Stomach smooth muscle (tissue), 2 donors: ENCODE measurements at regions not wholly inside any gene's neighbourhood (a gene's known extent, or its start where the extent isn't known, plus 50 kb on each side); places are given as distances from the start of the nearest gene placed in this dataset.
A peak's percentile ranks its signal among the peaks of the same experiment; 100 is the strongest.

Experiments used
- H3K27ac ChIP-seq: one replicate; pipeline ENCODE4 v1.7.0; 2013; ENCODE audit warnings: mild to moderate bottlenecking, low read length, inconsistent platforms
- H3K27me3 ChIP-seq, 2 donors: one replicate each; pipeline ENCODE4 v1.7.0; 2013; ENCODE audit warnings: low read length in 2 of 2; ENCODE audit not compliant: insufficient read depth in 2 of 2, control insufficient read depth in 1 of 2
- H3K36me3 ChIP-seq, 2 donors: one replicate each; pipeline ENCODE4 v1.7.0; 2013; ENCODE audit warnings: low read length in 2 of 2; ENCODE audit not compliant: control insufficient read depth in 2 of 2, insufficient read depth in 2 of 2
- H3K4me1 ChIP-seq: one replicate; pipeline ENCODE4 v1.7.0; 2013; ENCODE audit warnings: low read length; ENCODE audit not compliant: control insufficient read depth, insufficient read depth
- H3K4me3 ChIP-seq, 2 donors: one replicate each; pipeline ENCODE4 v1.7.0; 2013; ENCODE audit warnings: low read length in 2 of 2
- H3K9ac ChIP-seq, 2 donors: one replicate each; pipeline ENCODE4 v1.7.0; 2013; ENCODE audit warnings: low read length in 2 of 2, mild to moderate bottlenecking in 1 of 2
- H3K9me3 ChIP-seq, 2 donors: one replicate each; pipeline ENCODE4 v1.7.0; 2013; ENCODE audit warnings: low read length in 2 of 2; ENCODE audit not compliant: control insufficient read depth in 2 of 2
- donor health status: healthy.
- donor health status: Pancreatic carcinoma.

GRCh38 chr9:27625751-27626150 lies 52.5 kb upstream of the C9orf72 start:
- no peak overlapping the region for H3K9ac ChIP-seq

GRCh38 chr9:27626244-27627187 lies 53.2 kb upstream of the C9orf72 start:
- H3K36me3 ChIP-seq, result no peaks in the 10 kb centered on the region
- no peak overlapping the region for H3K27ac ChIP-seq
- H3K9ac ChIP-seq, result no peak overlapping the region
- no peaks in the 10 kb centered on the region for H3K9me3 ChIP-seq
- no peaks in the 10 kb centered on the region for H3K4me1 ChIP-seq
- peak overlapping the region in 1 of 2 donors; percentile 45 for H3K4me3 ChIP-seq
- H3K27me3 ChIP-seq, result no peaks in the 10 kb centered on the region

More at GRCh38 chr9:27625751-27626150, 52.5 kb upstream of the C9orf72 start:
- Histone ChIP-seq H3K4me3 (no peak overlapping the region), H3K9me3 (no peaks in the 10 kb centered on the region), H3K36me3 (no peaks in the 10 kb centered on the region), H3K4me1 (no peaks in the 10 kb centered on the region), H3K27me3 (no peaks in the 10 kb centered on the region), H3K27ac (no peak overlapping the region)

DNA sequence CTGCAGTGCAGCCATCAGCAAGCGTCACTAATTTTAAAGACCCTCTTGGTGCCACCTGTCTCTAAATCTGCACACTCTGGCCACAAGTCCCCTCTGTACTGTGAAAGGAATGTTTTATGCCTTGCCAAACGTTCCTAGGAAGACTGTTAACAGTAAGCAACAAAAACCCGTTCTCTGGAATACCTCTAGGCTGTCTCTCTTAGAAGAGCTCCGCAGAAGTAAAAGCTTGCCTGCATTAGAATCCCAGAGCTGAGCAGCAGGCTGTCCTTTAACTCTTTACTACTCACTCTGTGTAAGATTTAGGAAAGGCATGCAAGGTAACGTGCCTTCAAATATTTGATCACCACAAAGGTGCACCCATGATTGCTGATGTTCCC lies 53.9 kb upstream of the C9orf72 start:
- H3K9me3 ChIP-seq, result no peaks in the 10 kb centered on the region
- H3K9ac ChIP-seq, result no peak overlapping the region

DNA sequence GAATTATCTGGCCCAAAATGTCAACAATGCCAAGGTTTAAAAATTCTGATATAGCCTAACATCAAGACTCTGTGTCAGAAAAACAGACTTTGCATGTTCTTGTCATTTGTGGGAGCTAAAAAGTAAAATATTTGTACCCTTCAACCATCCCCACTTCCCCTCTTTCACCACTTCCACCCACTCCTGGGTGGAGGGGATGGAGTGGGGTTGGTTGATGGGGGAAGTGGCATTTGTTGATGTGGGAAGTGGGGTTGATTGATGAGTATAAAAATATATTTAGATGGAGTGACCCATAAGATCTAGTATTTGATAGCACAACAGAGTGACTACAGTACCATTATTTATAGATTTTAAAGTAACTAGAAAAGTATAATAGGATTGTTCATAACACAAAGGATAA lies 55.0 kb upstream of the C9orf72 start:
- Histone ChIP-seq H3K4me1 (no peaks in the 10 kb centered on the region), H3K4me3 (no peak overlapping the region), H3K36me3 (no peaks in the 10 kb centered on the region), H3K27ac (no peak overlapping the region), H3K9me3 (no peaks in the 10 kb centered on the region), H3K27me3 (no peaks in the 10 kb centered on the region), H3K9ac (no peak overlapping the region)

More for the DNA sequence above, 53.9 kb upstream of the C9orf72 start:
- H3K4me3 ChIP-seq, result peak overlapping the region in 1 of 2 donors; percentile 45
- H3K27me3 ChIP-seq, result no peaks in the 10 kb centered on the region
- no peaks in the 10 kb centered on the region for H3K4me1 ChIP-seq
- H3K36me3 ChIP-seq, result no peaks in the 10 kb centered on the region
- no peak overlapping the region for H3K27ac ChIP-seq

- no peak overlapping the region for H3K9ac ChIP-seq
- H3K4me3 ChIP-seq, result no peak overlapping the region
Measured at GRCh38 chr9:27629425-27629824, 56.1 kb upstream of the C9orf72 start.

DNA sequence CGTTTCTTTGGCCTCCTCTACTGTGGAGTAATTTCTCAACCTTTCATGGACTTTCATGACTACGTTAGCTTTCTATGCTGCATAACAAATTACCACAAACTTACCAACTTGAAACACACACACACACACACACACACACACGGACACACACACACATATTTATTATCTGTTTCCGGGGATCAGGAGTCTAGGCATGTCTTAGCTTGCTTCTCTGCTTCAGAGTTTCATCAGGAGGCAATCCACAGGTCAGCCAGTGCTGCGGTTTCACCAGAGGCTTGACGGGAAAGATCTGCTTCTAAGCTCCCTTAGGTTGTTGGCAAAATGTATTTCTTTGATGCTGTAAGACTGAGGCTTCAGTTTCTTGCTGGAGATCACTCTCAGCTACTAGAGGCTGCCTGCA lies 59.0 kb upstream of the C9orf72 start:
- H3K4me1 ChIP-seq, result no peaks in the 10 kb centered on the region
- H3K27me3 ChIP-seq, result no peaks in the 10 kb centered on the region
- H3K36me3 ChIP-seq, result no peaks in the 10 kb centered on the region
- H3K4me3 ChIP-seq, result no peak overlapping the region
- H3K27ac ChIP-seq, result no peak overlapping the region
- H3K9me3 ChIP-seq, result no peaks in the 10 kb centered on the region
- H3K9ac ChIP-seq, result no peak overlapping the region

More at GRCh38 chr9:27629425-27629824, 56.1 kb upstream of the C9orf72 start:
- Histone ChIP-seq H3K36me3 (no peaks in the 10 kb centered on the region), H3K4me1 (no peaks in the 10 kb centered on the region), H3K27me3 (no peaks in the 10 kb centered on the region), H3K27ac (no peak overlapping the region), H3K9me3 (no peaks in the 10 kb centered on the region)

GRCh38 chr9:27633764-27634163 lies 60.5 kb upstream of the C9orf72 start:
- Histone ChIP-seq H3K4me3 (no peak overlapping the region), H3K4me1 (no peaks in the 10 kb centered on the region), H3K36me3 (no peaks in the 10 kb centered on the region), H3K27ac (no peak overlapping the region), H3K27me3 (no peaks in the 10 kb centered on the region), H3K9ac (no peak overlapping the region), H3K9me3 (no peaks in the 10 kb centered on the region)

DNA sequence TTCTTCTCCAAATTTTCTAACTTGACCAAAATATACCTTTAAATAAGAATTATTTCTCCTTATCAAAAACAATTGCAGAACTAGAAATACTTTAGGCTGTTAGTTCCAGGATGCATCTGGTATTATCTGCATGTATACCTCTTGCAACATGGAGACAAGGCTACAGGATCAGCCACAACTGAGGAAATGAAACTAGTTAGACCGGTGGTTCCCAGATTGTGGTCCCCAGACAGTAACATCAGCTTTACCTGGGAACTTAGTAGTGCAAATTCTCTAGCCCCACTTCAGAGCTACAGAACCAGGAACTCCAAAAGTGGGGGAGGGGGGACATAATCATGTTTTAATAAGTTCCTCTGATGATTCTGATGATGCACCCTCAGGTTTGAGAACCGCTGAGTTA lies 61.6 kb upstream of the C9orf72 start:
- Histone ChIP-seq H3K4me3 (no peak overlapping the region), H3K9ac (no peak overlapping the region), H3K27ac (no peak overlapping the region), H3K9me3 (no peaks in the 10 kb centered on the region), H3K4me1 (no peaks in the 10 kb centered on the region), H3K27me3 (no peaks in the 10 kb centered on the region), H3K36me3 (no peaks in the 10 kb centered on the region)

DNA sequence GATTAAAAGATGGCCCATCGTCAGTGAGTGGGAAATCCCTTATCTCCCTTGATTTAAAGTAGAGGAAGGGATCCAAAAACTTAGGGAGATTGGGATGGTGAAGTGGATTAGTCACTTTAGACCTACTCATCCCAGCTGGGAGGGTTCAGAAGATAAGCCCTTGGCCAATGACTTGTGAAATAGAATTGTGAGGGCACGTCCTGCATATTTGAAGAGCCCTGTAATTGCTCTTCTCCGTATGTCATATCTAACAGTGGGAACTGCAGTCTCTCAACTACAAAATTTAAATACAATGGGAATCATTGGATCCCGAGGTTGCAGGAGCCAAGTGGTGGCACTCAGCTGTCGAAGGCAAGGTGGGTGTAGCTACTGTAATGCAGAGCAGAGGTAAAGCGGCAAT lies 65.4 kb upstream of the C9orf72 start:
- H3K9ac ChIP-seq, result no peak overlapping the region
- H3K9me3 ChIP-seq, result no peaks in the 10 kb centered on the region
- no peaks in the 10 kb centered on the region for H3K4me1 ChIP-seq
- H3K4me3 ChIP-seq, result no peak overlapping the region
- no peak overlapping the region for H3K27ac ChIP-seq
- H3K36me3 ChIP-seq, result no peaks in the 10 kb centered on the region
- no peaks in the 10 kb centered on the region for H3K27me3 ChIP-seq

GRCh38 chr9:27645161-27645840 lies 72.0 kb upstream of the C9orf72 start:
- no peaks in the 10 kb centered on the region for H3K9me3 ChIP-seq
- H3K27ac ChIP-seq, result no peak overlapping the region
- no peaks in the 10 kb centered on the region for H3K27me3 ChIP-seq
- H3K4me3 ChIP-seq, result no peak overlapping the region
- no peak overlapping the region for H3K9ac ChIP-seq
- no peaks in the 10 kb centered on the region for H3K36me3 ChIP-seq
- H3K4me1 ChIP-seq, result no peaks in the 10 kb centered on the region

DNA sequence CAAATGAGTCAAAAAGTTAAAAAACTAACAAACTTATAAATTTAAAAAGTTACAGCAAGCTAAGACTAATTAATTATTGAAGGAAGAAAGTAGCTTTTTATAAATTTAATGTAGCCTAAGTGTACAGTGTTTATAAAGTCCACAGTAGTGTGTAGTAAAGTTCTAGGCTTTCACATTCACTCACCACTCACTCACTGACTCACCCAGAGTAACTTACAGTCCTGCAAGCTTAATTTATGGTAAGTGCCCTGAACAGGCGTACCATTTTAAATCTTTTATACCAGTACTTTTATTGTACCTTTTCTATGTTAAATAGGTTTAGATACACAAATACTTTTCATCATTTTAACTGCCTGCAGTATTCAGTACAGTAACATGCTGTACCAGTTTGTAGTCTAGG lies 80.0 kb upstream of the C9orf72 start:
- no peaks in the 10 kb centered on the region for H3K36me3 ChIP-seq
- H3K9ac ChIP-seq, result no peak overlapping the region
- H3K9me3 ChIP-seq, result no peaks in the 10 kb centered on the region

More for the DNA sequence above, 80.0 kb upstream of the C9orf72 start:
- H3K4me3 ChIP-seq, result no peak overlapping the region
- no peaks in the 10 kb centered on the region for H3K27me3 ChIP-seq
- H3K4me1 ChIP-seq, result no peaks in the 10 kb centered on the region
- no peak overlapping the region for H3K27ac ChIP-seq
